ENCODE measurements at regions not wholly inside any gene's neighbourhood (a gene's known extent, or its start where the extent isn't known, plus 50 kb on each side); places are given as distances from the start of the nearest gene placed in this dataset.

GRCh38 chr9:76557674-76558225, 98.8 kb downstream of the GCNT1 start:
- peak; percentile 64 for DNase-seq (ENCODE audit: low read depth)

GRCh38 chr9:76558465-76558864, 99.5 kb downstream of the GCNT1 start:
- DNase-seq (ENCODE audit: low read depth): no peak

GRCh38 chr9:76559286-76559685, 100.3 kb downstream of the GCNT1 start:
- DNase-seq (ENCODE audit: low read depth): no peak

GRCh38 chr9:76560481-76560922, 101.5 kb downstream of the GCNT1 start:
- peak; percentile 62 for DNase-seq (ENCODE audit: low read depth)

- no peak for DNase-seq (ENCODE audit: low read depth)
Observed at GRCh38 chr9:76561050-76561713, 102.2 kb downstream of the GCNT1 start.

Data from RPMI7951 (cell line).